GM12878 (cell line): ENCODE measurements at regions not wholly inside any gene's neighbourhood (a gene's known extent, or its start where the extent isn't known, plus 50 kb on each side); places are given as distances from the start of the nearest gene placed in this dataset.
A peak's percentile ranks its signal among the peaks of the same experiment; 100 is the strongest.

Experiments
- BACH1 ChIP-seq: fragments of 450-650 bp; IDR thresholded peaks from 2 replicates; pipeline ENCODE4 v1.6.1; 2017; ENCODE audit warnings: mild to moderate bottlenecking, borderline replicate concordance
- BHLHE40 ChIP-seq, 2 experiments: fragments of 450-650 bp in 1 of 2; IDR thresholded peaks; 2 replicates each; pipeline ENCODE4 v1.6.1; 2011 to 2017; ENCODE audit warnings: low read depth in 2 of 2, borderline replicate concordance in 1 of 2, improper control_type of control experiment in 1 of 2, low read length in 1 of 2, mild to moderate bottlenecking in 1 of 2
- CBX5 ChIP-seq: sonication (generic); IDR thresholded peaks from 2 replicates; pipeline ENCODE4 v1.6.1; 2016; ENCODE audit warnings: low read depth, moderate library complexity, mild to moderate bottlenecking, inconsistent platforms
- CHD2 ChIP-seq: IDR thresholded peaks from 2 replicates; pipeline ENCODE4 v1.6.1; 2011; ENCODE audit warnings: low read depth, low read length, improper control_type of control experiment, borderline replicate concordance
- DPF2 ChIP-seq: fragments of 450-650 bp; IDR thresholded peaks from 2 replicates; pipeline ENCODE4 v1.6.1; 2017; ENCODE audit warnings: mild to moderate bottlenecking
- EED ChIP-seq: sonication (generic); IDR thresholded peaks from 2 replicates; pipeline ENCODE4 v1.6.1; 2016; ENCODE audit warnings: antibody characterized with exemption, low read depth
- EGR1 ChIP-seq, 2 experiments: IDR thresholded peaks; 1 replicate in 1 of 2; 2 replicates in 1 of 2; pipeline ENCODE4 v1.6.1; 2011 to 2012; ENCODE audit warnings: low read depth in 2 of 2, low read length in 2 of 2, borderline replicate concordance in 1 of 2, mild to moderate bottlenecking in 1 of 2, moderate library complexity in 1 of 2
- EP300 ChIP-seq, 2 experiments: fragments of 150-350 bp in 1 of 2; IDR thresholded peaks; 2 replicates each; pipeline ENCODE4 v1.6.1; 2011 to 2012; ENCODE audit warnings: low read depth in 2 of 2, low read length in 2 of 2, borderline replicate concordance in 1 of 2, improper control_type of control experiment in 1 of 2, inconsistent platforms in 1 of 2; ENCODE audit not compliant: control insufficient read depth in 1 of 2
- HDGF ChIP-seq: fragments of 450-650 bp; IDR thresholded peaks from 2 replicates; pipeline ENCODE4 v1.6.1; 2016; ENCODE audit warnings: antibody characterized with exemption
- IKZF2 ChIP-seq, 2 experiments: fragments of 450-650 bp; IDR thresholded peaks; 2 replicates each; pipeline ENCODE4 v1.6.1; 2017; ENCODE audit warnings: mild to moderate bottlenecking in 2 of 2, moderate library complexity in 2 of 2
- JUNB ChIP-seq: IDR thresholded peaks from 2 replicates; pipeline ENCODE4 v1.6.1; 2016; ENCODE audit warnings: antibody characterized with exemption, mild to moderate bottlenecking
- LARP7 ChIP-seq: fragments of 450-650 bp; IDR thresholded peaks from 2 replicates; pipeline ENCODE4 v1.6.1; 2017; ENCODE audit warnings: mild to moderate bottlenecking
- MAX ChIP-seq: IDR thresholded peaks from 2 replicates; pipeline ENCODE4 v1.6.1; 2012; ENCODE audit warnings: low read depth, low read length, improper control_type of control experiment
- NBN ChIP-seq: fragments of 450-650 bp; IDR thresholded peaks from 2 replicates; pipeline ENCODE4 v1.6.1; 2016
- POU2F2 ChIP-seq: IDR thresholded peaks from 3 replicates; pipeline ENCODE4 v1.6.1; 2011; ENCODE audit warnings: low read depth, mild to moderate bottlenecking, low read length, borderline replicate concordance
- RAD21 ChIP-seq: IDR thresholded peaks from 2 replicates; pipeline ENCODE4 v1.6.1; 2011; ENCODE audit warnings: mild to moderate bottlenecking, low read depth, low read length, moderate library complexity; ENCODE audit not compliant: insufficient read depth
- RB1 ChIP-seq: fragments of 450-650 bp; formaldehyde crosslinking; IDR thresholded peaks from 2 replicates; pipeline ENCODE4 v1.6.1; 2017; ENCODE audit warnings: mild to moderate bottlenecking, borderline replicate concordance
- RUNX3 ChIP-seq: IDR thresholded peaks from 2 replicates; pipeline ENCODE4 v1.6.1; 2012; ENCODE audit warnings: low read length, inconsistent platforms
- SMAD5 ChIP-seq: IDR thresholded peaks from 2 replicates; pipeline ENCODE4 v1.6.1; 2016; ENCODE audit warnings: antibody characterized with exemption, low read depth
- SMARCA5 ChIP-seq: fragments of 450-650 bp; IDR thresholded peaks from 2 replicates; pipeline ENCODE4 v1.6.1; 2017; ENCODE audit warnings: mild to moderate bottlenecking
- ZNF217 ChIP-seq: fragments of 450-650 bp; IDR thresholded peaks from 2 replicates; pipeline ENCODE4 v1.6.1; 2017; ENCODE audit warnings: antibody characterized with exemption, mild to moderate bottlenecking
- TF ChIP-seq, protein P1 (sequence below): IDR thresholded peaks from 2 replicates; pipeline ENCODE4 v1.6.1; 2011; ENCODE audit warnings: low read depth, low read length, improper control_type of control experiment, borderline replicate concordance
- TF ChIP-seq, protein P2 (sequence below): fragments of 450-650 bp; IDR thresholded peaks from 2 replicates; pipeline ENCODE4 v1.6.1; 2016; ENCODE audit warnings: mild to moderate bottlenecking
- TF ChIP-seq, protein P3 (sequence below): fragments of 450-650 bp; IDR thresholded peaks from 2 replicates; pipeline ENCODE4 v1.6.1; 2017; ENCODE audit warnings: mild to moderate bottlenecking, moderate library complexity

DNA sequence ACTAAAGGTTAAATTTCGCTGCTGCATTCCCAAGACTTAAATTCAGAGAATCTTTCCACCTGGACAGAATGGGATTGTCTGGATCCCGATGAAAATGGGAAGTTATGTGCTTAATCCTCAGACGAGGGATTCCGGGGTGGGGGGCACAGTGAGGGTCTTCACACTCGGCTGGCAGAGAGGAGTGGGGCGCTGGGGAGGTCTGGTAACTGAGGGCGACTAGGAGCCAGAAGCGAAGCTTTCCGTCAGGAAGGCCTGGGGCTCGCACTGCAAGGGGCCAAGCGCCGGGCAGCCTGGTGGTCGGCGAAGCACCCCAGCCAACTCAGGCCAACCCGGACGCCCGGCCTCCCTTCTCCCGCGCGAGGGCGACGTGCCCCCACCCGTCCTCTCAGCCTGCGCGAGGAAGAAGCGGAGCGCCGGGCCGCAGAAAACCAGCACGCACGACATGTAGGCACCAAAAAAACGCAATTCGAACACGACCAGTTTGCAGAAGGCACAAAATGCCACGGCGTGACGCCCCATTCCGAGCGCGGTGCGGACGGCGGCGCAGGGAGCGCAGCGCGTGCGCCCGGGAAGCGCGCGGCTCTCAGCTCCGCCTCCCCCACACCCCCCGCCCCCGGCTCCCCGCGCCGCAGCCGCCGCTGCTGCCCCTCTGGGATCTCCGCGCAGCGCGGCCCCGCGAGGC, 188.1 kb downstream of the ZEB2 start (continued):
- TF ChIP-seq CHD2 (peak; percentile 13; the same call in 1 of the 2 replicates), LARP7 (peak; percentile 30; the same call in 1 of the 2 replicates), BHLHE40 (IDR thresholded peaks at IDR 0.05; ENCODE audit: borderline replicate concordance in 1 of 2, low read depth in 2 of 2, low read length in 1 of 2) (peak in 1 of 2 experiments; percentile 71; a peak in 2 of 4 replicates), DPF2 (peak; percentile 59), MAX (peak; percentile 35; the same call in 1 of the 2 replicates), SMARCA5 (peak; percentile 53), EED (0 out of 2 replicates have a peak, but pooled peaks have one; percentile 27), HDGF (peak; percentile 52; the same call in 1 of the 2 replicates), EGR1 (IDR thresholded peaks at IDR 0.05; ENCODE audit: borderline replicate concordance in 1 of 2, low read depth in 2 of 2, low read length in 2 of 2) (0 out of 3 replicates have a peak, but pooled peaks of 1 of the 2 experiments have one; percentile 29), RB1 (peak; percentile 14; the same call in 1 of the 2 replicates), JUNB (no peak), RUNX3 (0 out of 2 replicates have a peak, but pooled peaks have one; percentile 11), POU2F2 (no peak), RAD21 (peak; percentile 62), SMAD5 (0 out of 2 replicates have a peak, but pooled peaks have one; percentile 4), EP300 (IDR thresholded peaks at IDR 0.05; ENCODE audit: borderline replicate concordance in 1 of 2, control insufficient read depth in 1 of 2, low read depth in 2 of 2, low read length in 2 of 2) (no peak), CBX5 (no peak), NBN (peak; percentile 55; the same call in 1 of the 2 replicates), IKZF2 (IDR thresholded peaks at IDR 0.05) (peak in 1 of 2 experiments; percentile 46; a peak in 1 of 4 replicates), ZNF217 (no peak), BACH1 (no peak; the same call in 1 of the 2 replicates)
- TF ChIP-seq, protein P1, sequence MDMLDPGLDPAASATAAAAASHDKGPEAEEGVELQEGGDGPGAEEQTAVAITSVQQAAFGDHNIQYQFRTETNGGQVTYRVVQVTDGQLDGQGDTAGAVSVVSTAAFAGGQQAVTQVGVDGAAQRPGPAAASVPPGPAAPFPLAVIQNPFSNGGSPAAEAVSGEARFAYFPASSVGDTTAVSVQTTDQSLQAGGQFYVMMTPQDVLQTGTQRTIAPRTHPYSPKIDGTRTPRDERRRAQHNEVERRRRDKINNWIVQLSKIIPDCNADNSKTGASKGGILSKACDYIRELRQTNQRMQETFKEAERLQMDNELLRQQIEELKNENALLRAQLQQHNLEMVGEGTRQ, result no peak
- TF ChIP-seq, protein P2, sequence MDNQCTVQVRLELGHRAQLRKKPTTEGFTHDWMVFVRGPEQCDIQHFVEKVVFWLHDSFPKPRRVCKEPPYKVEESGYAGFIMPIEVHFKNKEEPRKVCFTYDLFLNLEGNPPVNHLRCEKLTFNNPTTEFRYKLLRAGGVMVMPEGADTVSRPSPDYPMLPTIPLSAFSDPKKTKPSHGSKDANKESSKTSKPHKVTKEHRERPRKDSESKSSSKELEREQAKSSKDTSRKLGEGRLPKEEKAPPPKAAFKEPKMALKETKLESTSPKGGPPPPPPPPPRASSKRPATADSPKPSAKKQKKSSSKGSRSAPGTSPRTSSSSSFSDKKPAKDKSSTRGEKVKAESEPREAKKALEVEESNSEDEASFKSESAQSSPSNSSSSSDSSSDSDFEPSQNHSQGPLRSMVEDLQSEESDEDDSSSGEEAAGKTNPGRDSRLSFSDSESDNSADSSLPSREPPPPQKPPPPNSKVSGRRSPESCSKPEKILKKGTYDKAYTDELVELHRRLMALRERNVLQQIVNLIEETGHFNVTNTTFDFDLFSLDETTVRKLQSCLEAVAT, result 0 out of 2 replicates have a peak, but pooled peaks have one; percentile 40
- TF ChIP-seq, protein P3, sequence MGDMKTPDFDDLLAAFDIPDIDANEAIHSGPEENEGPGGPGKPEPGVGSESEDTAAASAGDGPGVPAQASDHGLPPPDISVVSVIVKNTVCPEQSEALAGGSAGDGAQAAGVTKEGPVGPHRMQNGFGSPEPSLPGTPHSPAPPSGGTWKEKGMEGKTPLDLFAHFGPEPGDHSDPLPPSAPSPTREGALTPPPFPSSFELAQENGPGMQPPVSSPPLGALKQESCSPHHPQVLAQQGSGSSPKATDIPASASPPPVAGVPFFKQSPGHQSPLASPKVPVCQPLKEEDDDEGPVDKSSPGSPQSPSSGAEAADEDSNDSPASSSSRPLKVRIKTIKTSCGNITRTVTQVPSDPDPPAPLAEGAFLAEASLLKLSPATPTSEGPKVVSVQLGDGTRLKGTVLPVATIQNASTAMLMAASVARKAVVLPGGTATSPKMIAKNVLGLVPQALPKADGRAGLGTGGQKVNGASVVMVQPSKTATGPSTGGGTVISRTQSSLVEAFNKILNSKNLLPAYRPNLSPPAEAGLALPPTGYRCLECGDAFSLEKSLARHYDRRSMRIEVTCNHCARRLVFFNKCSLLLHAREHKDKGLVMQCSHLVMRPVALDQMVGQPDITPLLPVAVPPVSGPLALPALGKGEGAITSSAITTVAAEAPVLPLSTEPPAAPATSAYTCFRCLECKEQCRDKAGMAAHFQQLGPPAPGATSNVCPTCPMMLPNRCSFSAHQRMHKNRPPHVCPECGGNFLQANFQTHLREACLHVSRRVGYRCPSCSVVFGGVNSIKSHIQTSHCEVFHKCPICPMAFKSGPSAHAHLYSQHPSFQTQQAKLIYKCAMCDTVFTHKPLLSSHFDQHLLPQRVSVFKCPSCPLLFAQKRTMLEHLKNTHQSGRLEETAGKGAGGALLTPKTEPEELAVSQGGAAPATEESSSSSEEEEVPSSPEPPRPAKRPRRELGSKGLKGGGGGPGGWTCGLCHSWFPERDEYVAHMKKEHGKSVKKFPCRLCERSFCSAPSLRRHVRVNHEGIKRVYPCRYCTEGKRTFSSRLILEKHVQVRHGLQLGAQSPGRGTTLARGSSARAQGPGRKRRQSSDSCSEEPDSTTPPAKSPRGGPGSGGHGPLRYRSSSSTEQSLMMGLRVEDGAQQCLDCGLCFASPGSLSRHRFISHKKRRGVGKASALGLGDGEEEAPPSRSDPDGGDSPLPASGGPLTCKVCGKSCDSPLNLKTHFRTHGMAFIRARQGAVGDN, result peak; percentile 74
